Limb (tissue), 2 donors: ENCODE measurements at regions not wholly inside any gene's neighbourhood (a gene's known extent, or its start where the extent isn't known, plus 50 kb on each side); places are given as distances from the start of the nearest gene placed in this dataset.
A peak's percentile ranks its signal among the peaks of the same experiment; 100 is the strongest.
"Not testable (repeated sequence)": the region's sequence is repeated elsewhere in the genome, so short reads cannot be mapped to it uniquely, and the experiment has no call there.

ENCODE experiments used
- DNase-seq, 2 donors: peaks; one replicate each; pipeline ENCODE4 v3.0.0-alpha.2; 2016; ENCODE audit errors: extremely low spot score in 2 of 2

GRCh38 chr5:28729067-28729466 lies 1690.7 kb upstream of the CDH9 start:
- no peak for DNase-seq

DNA sequence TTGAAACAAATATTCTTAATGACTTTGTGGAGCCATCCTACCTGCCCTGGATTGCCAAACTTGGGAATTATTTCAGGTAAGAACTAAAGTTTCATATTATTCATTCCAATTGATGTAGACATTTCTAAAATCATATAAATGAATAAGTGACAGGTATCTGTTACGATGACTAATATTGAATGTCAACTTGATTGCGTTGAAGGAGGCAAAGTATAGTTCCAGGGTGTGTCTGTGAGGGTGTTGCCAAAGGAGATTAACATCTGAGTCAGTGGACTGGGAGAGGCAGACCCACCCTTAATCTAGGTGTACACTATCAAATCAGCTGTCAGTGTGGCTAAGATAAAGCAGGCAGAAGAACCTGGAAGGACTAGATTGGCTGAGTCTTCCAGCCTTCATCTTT lies 1688.4 kb upstream of the CDH9 start:
- no peak for DNase-seq

DNA sequence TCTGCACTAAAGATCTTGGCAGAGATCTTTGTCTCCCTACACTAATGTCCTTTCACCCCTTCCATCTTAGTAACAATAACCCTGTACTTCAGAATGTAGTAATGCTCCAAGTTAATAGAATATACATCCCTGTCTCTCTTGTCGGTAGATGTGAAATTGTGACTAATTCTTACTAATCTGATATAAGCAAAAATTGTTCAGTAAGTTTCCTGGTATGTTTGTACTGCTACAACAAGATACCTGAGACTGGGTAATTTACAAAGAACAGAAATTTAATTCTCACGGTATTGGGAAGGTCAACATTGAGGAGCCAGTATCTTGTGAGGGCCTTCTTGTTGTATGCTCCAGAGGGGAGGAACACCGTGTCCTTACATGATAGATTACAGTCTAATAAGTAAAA lies 1686.6 kb upstream of the CDH9 start:
- no peak for DNase-seq

DNA sequence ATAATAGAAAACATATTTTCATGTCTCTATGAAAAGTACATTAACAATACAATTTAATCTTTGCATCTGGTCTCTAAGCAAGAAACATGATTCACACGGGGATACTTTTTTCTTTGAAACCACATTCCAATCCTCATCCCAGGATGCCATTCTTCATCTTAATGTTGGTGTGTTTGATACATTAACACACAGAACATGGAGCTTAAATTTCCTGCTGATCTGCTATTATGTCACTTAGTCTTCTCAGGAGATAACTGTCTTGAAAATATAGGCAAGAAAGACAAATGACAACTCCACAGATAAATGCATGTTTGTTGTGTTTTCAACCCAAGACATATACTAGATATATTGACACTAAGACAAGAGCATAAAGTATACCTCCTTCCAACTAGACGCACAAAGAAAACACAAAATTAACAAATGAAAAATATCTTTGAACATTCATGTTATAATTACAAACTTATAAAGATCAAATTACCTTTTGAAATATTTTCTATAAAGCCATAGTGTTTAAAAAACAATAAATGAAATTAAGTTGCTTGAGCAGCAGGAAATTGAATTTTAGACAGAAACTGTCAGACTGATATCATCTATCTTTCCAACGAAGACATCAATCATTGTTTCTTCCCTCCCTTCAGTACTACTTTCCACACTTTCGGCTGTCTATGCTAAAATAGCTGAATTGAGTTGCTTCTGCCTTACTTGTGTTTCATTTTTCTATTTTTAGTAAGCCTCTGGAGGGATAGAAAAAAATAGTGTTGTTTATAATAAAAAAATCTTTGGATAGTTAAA lies 1676.7 kb upstream of the CDH9 start:
- DNase-seq = no peak

- DNase-seq = no peak
Observed at GRCh38 chr5:28710360-28710759, 1672.0 kb upstream of the CDH9 start.

GRCh38 chr5:28708472-28708871 lies 1670.1 kb upstream of the CDH9 start:
- DNase-seq = no peak

DNA sequence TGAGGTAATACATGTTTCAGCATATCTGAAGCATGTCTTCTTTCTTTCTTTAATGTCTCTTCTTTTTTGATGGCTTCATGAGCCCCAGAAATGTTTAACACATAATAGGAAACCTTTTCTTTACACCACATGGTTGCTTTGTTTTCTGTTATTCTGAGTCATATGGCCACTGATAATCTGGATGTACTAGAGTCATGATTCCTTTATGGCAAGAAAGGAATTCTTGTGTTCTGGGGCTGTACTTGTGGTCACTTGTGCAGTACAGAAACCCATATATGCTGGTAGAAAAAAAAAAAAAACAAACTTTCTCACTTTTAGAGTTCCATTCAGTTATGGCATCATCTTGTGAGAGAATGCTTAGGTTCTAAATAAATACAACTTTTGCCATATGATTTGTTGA lies 1669.3 kb upstream of the CDH9 start:
- no peak for DNase-seq

DNA sequence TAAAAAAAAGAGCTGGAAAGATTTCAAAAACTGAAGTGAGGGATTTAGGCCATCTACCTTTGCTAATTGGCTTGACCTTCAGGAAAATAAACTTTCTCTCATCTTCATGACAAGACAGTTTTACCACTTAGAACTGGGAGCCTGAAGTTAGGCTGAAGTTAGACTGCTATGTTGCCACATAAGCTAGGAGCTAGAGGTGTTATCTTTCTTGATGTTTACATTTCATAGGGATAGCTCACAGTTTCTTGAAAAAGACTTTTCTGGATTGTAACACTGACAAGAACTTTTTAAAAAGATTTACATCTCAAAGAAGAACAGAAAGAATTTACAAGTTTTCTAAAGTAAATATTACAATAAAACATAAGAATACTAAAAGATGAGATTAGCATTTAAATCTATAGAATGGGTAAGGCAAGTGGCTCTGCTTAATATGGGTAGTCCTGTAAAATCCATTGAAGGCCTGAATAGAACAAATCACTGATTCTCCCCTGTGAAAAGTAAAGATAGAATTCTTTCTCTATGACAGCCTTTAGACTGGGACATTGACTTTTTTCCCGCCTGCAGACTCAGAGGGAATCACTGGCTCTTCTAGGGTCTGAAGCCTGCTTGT lies 1665.4 kb upstream of the CDH9 start:
- DNase-seq = no peak

- peak in 1 of 2 donors; percentile 27 for DNase-seq
Observed at GRCh38 chr5:28691526-28691925, 1653.1 kb upstream of the CDH9 start.

GRCh38 chr5:28685794-28686193 lies 1647.4 kb upstream of the CDH9 start:
- no peak for DNase-seq

- DNase-seq = no peak
Observed at GRCh38 chr5:28678899-28679298, 1640.5 kb upstream of the CDH9 start.

- no peak for DNase-seq
Observed at GRCh38 chr5:28666110-28666509, 1627.7 kb upstream of the CDH9 start.

DNA sequence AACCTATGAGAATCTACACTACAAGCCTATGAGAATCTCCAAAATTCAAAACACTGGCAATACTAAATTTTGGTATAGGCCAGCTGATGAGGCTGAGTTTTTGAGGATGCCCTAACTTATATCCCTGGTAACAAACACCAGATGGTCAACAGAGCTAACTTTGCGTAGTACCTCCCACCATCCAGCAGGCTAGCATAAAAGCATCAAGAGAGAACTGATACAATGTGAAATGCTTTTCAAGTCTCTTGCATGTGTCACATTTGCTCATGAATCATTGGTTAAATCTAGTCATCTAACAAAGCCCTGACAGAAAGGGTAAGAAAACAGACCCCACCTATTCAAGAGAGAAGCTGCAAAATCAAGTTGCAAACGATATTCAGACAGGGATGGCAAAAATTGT lies 1609.7 kb upstream of the CDH9 start:
- DNase-seq = no peak

DNA sequence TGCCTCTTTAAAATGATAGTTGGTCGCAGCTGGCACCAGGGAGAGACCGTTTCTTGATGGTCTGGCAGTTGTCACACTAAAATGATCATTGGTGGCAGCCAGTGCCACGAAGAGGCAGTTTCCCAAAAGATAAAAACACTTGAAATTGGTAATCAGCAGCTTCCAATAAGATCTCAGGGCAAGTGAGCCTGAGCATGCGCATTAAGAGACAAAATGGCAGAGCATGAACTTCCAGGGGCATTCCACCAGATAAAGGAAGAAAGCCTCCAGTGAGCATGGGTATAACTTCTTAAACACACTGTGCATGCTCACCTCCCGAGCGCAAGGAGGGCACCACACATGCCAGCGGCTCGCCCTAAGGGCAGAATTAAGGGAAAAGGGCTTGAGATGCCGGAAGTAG lies 1594.2 kb upstream of the CDH9 start:
- DNase-seq = no peak

DNA sequence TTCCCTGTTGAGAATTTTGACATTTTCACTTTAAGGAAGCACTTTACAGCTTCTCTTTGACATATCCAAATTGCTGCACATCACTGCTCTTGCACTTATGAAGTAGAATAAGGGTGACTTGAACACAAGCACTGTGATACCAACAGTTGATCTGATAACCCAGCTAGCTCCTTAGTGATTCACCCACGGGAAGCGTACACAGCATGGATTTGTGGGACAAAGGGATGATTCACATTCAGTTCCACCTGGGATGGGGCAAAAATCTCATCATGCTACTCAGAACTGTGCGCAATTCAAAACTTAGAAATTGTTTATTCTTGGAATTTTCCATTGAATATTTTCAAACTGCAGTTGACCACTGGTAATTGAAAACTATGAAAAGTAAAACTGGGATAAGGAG lies 1565.5 kb upstream of the CDH9 start:
- DNase-seq = no peak

- DNase-seq = no peak
Observed at GRCh38 chr5:28602429-28602828, 1564.0 kb upstream of the CDH9 start.

DNA sequence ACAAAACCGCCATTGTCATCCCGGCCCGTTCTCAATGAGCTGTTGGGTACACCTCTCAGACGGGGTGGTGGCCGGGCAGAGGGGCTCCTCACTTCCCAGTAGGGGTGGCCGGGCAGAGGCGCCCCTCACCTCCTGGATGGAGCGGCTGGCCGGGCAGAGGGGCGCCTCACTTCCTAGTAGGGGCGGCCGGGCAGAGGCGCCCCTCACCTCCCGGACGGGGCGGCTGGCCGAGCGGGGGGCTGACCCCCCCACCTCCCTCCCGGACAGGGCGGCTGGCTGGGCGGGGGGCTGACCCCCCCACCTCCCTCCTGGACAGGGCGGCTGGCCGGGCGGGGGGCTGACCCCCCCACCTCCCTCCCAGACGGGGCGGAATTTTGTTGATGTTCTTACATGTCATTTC lies 1558.3 kb upstream of the CDH9 start:
- DNase-seq = not testable (repeated sequence)

GRCh38 chr5:28580616-28581015 lies 1542.2 kb upstream of the CDH9 start:
- no peak for DNase-seq

DNA sequence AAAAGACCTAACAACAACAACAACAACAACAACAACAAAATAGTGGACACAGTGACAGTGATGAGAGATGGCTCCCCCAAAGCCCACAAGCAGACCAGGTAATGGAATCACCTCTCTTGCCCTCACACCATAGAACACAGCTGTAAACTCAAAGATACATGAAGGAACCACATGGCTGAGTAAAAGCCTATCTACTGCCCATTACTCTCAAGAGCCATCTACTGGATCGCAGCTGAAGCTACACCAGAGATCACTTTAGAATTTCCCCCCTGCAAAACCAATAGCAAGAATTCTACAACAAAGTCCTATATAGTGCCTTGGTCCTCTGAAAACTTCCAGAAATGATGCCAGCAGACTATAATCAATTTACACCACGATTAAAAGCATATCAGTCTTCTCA lies 1537.6 kb upstream of the CDH9 start:
- no peak for DNase-seq

DNA sequence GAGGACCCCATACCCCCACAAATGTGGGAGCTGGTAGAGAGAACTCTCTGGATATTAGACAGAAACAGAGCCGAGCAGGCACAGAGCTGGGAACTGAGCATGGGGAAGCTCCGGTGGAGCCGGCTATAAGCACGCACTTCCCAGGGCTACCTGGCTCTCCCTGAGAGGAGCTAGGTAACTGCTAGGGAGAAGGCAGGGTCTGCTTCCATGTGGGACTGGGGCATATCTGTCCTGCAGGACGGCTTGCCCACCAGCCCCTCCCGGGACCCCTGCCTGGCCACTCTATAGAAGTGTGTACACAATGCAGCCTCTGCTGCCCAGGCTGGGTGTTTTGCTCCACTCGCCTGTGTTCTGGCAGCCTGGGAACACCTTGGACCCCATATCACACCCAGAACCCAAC lies 1537.0 kb upstream of the CDH9 start:
- no peak for DNase-seq

DNA sequence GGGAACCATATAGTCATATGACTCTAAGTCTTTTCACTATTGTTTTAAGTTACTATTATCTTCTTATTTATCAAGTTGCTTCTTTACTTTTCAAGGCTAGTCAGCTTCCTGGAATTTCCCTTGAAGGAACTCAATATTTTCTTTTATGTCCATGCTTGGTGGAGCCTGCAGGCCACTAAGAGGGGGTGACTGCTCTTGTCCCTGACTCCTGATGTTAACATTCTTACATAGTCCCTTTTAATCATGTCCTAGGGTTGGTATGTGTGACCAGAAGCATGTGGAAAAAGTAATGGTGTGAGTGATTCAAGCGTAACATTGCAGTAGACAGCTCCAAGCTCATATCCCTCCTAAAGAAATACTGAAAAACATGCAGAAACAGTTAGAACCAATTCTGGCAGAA lies 1536.2 kb upstream of the CDH9 start:
- no peak for DNase-seq

GRCh38 chr5:28567048-28567447 lies 1528.7 kb upstream of the CDH9 start:
- no peak for DNase-seq

DNA sequence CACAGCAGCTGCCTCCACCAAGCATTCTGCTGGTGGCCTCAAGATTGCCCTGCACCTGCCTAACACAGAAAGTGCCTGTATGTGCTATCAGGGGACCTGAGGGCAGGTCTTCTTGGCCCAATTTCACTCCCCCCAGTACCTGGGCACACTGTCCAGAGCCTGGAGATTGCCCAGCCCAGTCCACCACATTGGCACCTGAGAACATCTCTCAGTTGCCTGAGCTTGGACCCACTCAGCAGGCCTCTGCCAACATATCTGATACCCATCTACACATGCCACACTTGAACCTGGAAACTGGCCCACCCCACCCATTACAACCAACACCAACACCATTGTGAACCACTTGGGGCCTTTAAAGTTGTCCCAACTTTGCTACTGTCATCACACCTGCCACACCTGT lies 1523.1 kb upstream of the CDH9 start:
- DNase-seq = no peak
